ENCODE measurements at regions not wholly inside any gene's neighbourhood (a gene's known extent, or its start where the extent isn't known, plus 50 kb on each side); places are given as distances from the start of the nearest gene placed in this dataset.

DNA sequence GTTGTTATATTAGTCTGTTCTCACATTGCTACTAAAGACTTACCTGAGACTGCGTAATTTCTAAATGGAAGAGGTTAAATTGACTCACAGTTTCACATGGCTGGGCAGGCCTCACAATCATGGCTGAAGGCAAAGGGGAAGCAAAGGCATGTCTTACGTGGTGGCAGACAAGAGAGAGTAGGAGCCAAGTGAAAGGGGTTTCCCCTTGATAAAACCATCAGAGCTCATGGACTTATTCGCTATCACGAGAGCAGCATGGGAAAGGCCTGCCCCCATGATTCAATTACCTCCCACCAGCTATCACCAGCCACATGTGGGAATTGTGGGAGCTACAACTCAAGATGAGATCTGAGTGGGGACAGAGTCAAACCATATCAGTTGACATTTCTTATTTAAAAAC is 374.5 kb upstream of the RORB start:
- Mint-ChIP-seq H3K9me3 (peaks cover 0 to 7% (median 2%) of the 10 kb centered on the region in 7 donors), H3K4me3 (no peak overlapping the region), H3K27ac (no peak overlapping the region), H3K27me3 (ENCODE audit: low read depth in 3 of 3) (peaks cover 0 to 3% (median 2%) of the 10 kb centered on the region in 3 donors), H3K4me1 (no peaks in the 10 kb centered on the region), H3K36me3 (no peaks in the 10 kb centered on the region)
- intact Hi-C loops (cut with micrococcal nuclease): no loop called here
- Histone ChIP-seq H3K4me2 (replicated peaks; ENCODE audit: extremely low read depth, low read length, poor library complexity, severe bottlenecking) (no peak overlapping the region), H3K36me3 (replicated peaks in 1 of 2; ENCODE audit: control insufficient read depth in 1 of 2, insufficient read depth in 2 of 2, low read length in 2 of 2) (no peaks in the 10 kb centered on the region), H3K4me1 (ENCODE audit: control insufficient read depth in 1 of 2, insufficient read depth in 2 of 2, low read length in 2 of 2) (no peaks in the 10 kb centered on the region), H4K20me1 (ENCODE audit: insufficient read depth, low read length) (no peaks in the 10 kb centered on the region), H3K79me2 (ENCODE audit: insufficient read depth, low read length) (no peaks in the 10 kb centered on the region), H3K27ac (ENCODE audit: low read depth in 1 of 2, low read length in 2 of 2) (no peak overlapping the region), H3K9me3 (replicated peaks in 1 of 2; ENCODE audit: control insufficient read depth in 1 of 2, insufficient read depth in 1 of 2, low read length in 2 of 2) (no peaks in the 10 kb centered on the region), H3K4me3 (replicated peaks in 1 of 3; ENCODE audit: low read depth in 2 of 3, low read length in 3 of 3) (no peak overlapping the region), H3K27me3 (ENCODE audit: control insufficient read depth in 2 of 2, insufficient read depth in 2 of 2, low read length in 2 of 2) (no peaks in the 10 kb centered on the region), H2AFZ (ENCODE audit: insufficient read depth, low read depth, low read length, poor library complexity, severe bottlenecking) (no peak overlapping the region), H3K9ac (ENCODE audit: insufficient read depth, low read length, poor library complexity, severe bottlenecking) (no peak overlapping the region)
- 100% methylated on average over 1 of the region's 4 CpGs for WGBS (ENCODE audit: insufficient coverage)
- DNase-seq: no peak
- no peak for TF ChIP-seq CTCF (IDR thresholded peaks at IDR 0.05)

GRCh38 chr9:74125941-74126340 is 371.2 kb upstream of the RORB start:
- Histone ChIP-seq H3K79me2 (ENCODE audit: insufficient read depth, low read length) (no peaks in the 10 kb centered on the region), H3K27ac (ENCODE audit: low read depth in 1 of 2, low read length in 2 of 2) (no peak overlapping the region), H3K27me3 (ENCODE audit: control insufficient read depth in 2 of 2, insufficient read depth in 2 of 2, low read length in 2 of 2) (no peaks in the 10 kb centered on the region), H3K9ac (ENCODE audit: insufficient read depth, low read length, poor library complexity, severe bottlenecking) (no peak overlapping the region), H3K36me3 (replicated peaks in 1 of 2; ENCODE audit: control insufficient read depth in 1 of 2, insufficient read depth in 2 of 2, low read length in 2 of 2) (no peaks in the 10 kb centered on the region), H4K20me1 (ENCODE audit: insufficient read depth, low read length) (no peaks in the 10 kb centered on the region), H3K4me1 (ENCODE audit: control insufficient read depth in 1 of 2, insufficient read depth in 2 of 2, low read length in 2 of 2) (no peaks in the 10 kb centered on the region), H3K9me3 (replicated peaks in 1 of 2; ENCODE audit: control insufficient read depth in 1 of 2, insufficient read depth in 1 of 2, low read length in 2 of 2) (no peaks in the 10 kb centered on the region), H3K4me2 (replicated peaks; ENCODE audit: extremely low read depth, low read length, poor library complexity, severe bottlenecking) (no peak overlapping the region), H3K4me3 (replicated peaks in 1 of 3; ENCODE audit: low read depth in 2 of 3, low read length in 3 of 3) (no peak overlapping the region), H2AFZ (ENCODE audit: insufficient read depth, low read depth, low read length, poor library complexity, severe bottlenecking) (no peak overlapping the region)
- no peak overlapping the region for H3K4me3 Mint-ChIP-seq
- H3K27ac Mint-ChIP-seq: no peak overlapping the region
- TF ChIP-seq CTCF (IDR thresholded peaks at IDR 0.05): no peak
- intact Hi-C loops (cut with micrococcal nuclease): no loop called here
- no peak for DNase-seq
- peaks cover 0 to 6% (median 0%) of the 10 kb centered on the region in 3 donors for H3K27me3 Mint-ChIP-seq (ENCODE audit: low read depth in 3 of 3)
- 100% methylated on average over 1 of the region's 5 CpGs for WGBS (ENCODE audit: insufficient coverage)
- no peaks in the 10 kb centered on the region for H3K4me1 Mint-ChIP-seq
- peaks cover 2 to 7% (median 5%) of the 10 kb centered on the region in 7 donors for H3K9me3 Mint-ChIP-seq
- H3K36me3 Mint-ChIP-seq: no peaks in the 10 kb centered on the region

Data from CD14-positive monocyte (primary cell).